Astrocyte of the hippocampus (primary cell): ENCODE measurements at regions not wholly inside any gene's neighbourhood (a gene's known extent, or its start where the extent isn't known, plus 50 kb on each side); places are given as distances from the start of the nearest gene placed in this dataset.

Source experiments
- DNase-seq: peaks from one replicate; pipeline ENCODE4 v3.0.0; 2011; ENCODE audit warnings: low read depth, low spot score

GRCh38 chr10:123952099-123952498 is 60.5 kb upstream of the CPXM2 start:
- no peak for DNase-seq

GRCh38 chr10:123948030-123948823 is 56.6 kb upstream of the CPXM2 start:
- DNase-seq, result no peak

- DNase-seq, result peak; percentile 22
Measured at GRCh38 chr10:123945325-123945920, 53.8 kb upstream of the CPXM2 start.

- no peak for DNase-seq
Measured at GRCh38 chr10:123944661-123945060, 53.1 kb upstream of the CPXM2 start.

- no peak for DNase-seq
Measured at GRCh38 chr10:123943307-123943706, 51.7 kb upstream of the CPXM2 start.

- DNase-seq, result no peak
Measured at GRCh38 chr10:123942114-123942861, 50.7 kb upstream of the CPXM2 start.
